IPS-20b (cell line): ENCODE measurements at regions not wholly inside any gene's neighbourhood (a gene's known extent, or its start where the extent isn't known, plus 50 kb on each side); places are given as distances from the start of the nearest gene placed in this dataset.
A peak's percentile ranks its signal among the peaks of the same experiment; 100 is the strongest.
"Not testable (repeated sequence)": the region's sequence is repeated elsewhere in the genome, so short reads cannot be mapped to it uniquely, and the experiment has no call there.

Experiments used
- H3K27ac ChIP-seq: one replicate; pipeline ENCODE4 v1.5.1; 2013; ENCODE audit warnings: low read length
- H3K27me3 ChIP-seq: 2 replicates; pipeline ENCODE4 v1.6.1; 2013; ENCODE audit warnings: mild to moderate bottlenecking, low read length, inconsistent platforms; ENCODE audit not compliant: insufficient read depth
- H3K36me3 ChIP-seq: 2 replicates; pipeline ENCODE4 v1.6.1; 2013; ENCODE audit warnings: low read depth, mild to moderate bottlenecking, inconsistent platforms, low read length, moderate library complexity; ENCODE audit not compliant: insufficient read depth
- H3K4me1 ChIP-seq: 2 replicates; pipeline ENCODE4 v1.6.1; 2013; ENCODE audit warnings: mild to moderate bottlenecking, control low read depth, inconsistent platforms, low read length, moderate library complexity; ENCODE audit not compliant: insufficient read depth
- H3K4me3 ChIP-seq: 2 replicates; pipeline ENCODE4 v1.5.1; 2013; ENCODE audit warnings: mild to moderate bottlenecking, low read length, inconsistent platforms
- H3K9ac ChIP-seq: 2 replicates; pipeline ENCODE4 v1.6.1; 2013; ENCODE audit warnings: low read depth, mild to moderate bottlenecking, inconsistent platforms, low read length, moderate library complexity
- H3K9me3 ChIP-seq: 2 replicates; pipeline ENCODE4 v1.6.1; 2013; ENCODE audit warnings: mild to moderate bottlenecking, low read depth, low read length, inconsistent platforms; ENCODE audit not compliant: insufficient read depth

- H3K9me3 ChIP-seq, result no peaks in the 10 kb centered on the region
- H3K4me1 ChIP-seq, result peaks cover 19% of the 10 kb centered on the region
- H3K27me3 ChIP-seq, result no peaks in the 10 kb centered on the region
- no peaks in the 10 kb centered on the region for H3K36me3 ChIP-seq
- no peak overlapping the region for H3K27ac ChIP-seq
- no peak overlapping the region for H3K4me3 ChIP-seq
- H3K9ac ChIP-seq, result no peak overlapping the region
Observed at GRCh38 chr4:103305355-103305754, 107.2 kb upstream of the CENPE start.

- Histone ChIP-seq H3K9ac (no peak overlapping the region), H3K27ac (no peak overlapping the region), H3K4me1 (peaks cover 19% of the 10 kb centered on the region), H3K27me3 (no peaks in the 10 kb centered on the region), H3K36me3 (no peaks in the 10 kb centered on the region), H3K4me3 (no peak overlapping the region), H3K9me3 (no peaks in the 10 kb centered on the region)
Observed at GRCh38 chr4:103303011-103303410, 104.9 kb upstream of the CENPE start.

- H3K4me3 ChIP-seq, result no peak overlapping the region
- no peaks in the 10 kb centered on the region for H3K9me3 ChIP-seq
- H3K36me3 ChIP-seq, result no peaks in the 10 kb centered on the region
- no peaks in the 10 kb centered on the region for H3K27me3 ChIP-seq
- H3K9ac ChIP-seq, result no peak overlapping the region
- H3K27ac ChIP-seq, result no peak overlapping the region
- no peaks in the 10 kb centered on the region for H3K4me1 ChIP-seq
Observed at GRCh38 chr4:103292959-103293358, 94.8 kb upstream of the CENPE start.

- Histone ChIP-seq H3K4me3 (no peak overlapping the region), H3K36me3 (no peaks in the 10 kb centered on the region), H3K27me3 (no peaks in the 10 kb centered on the region), H3K4me1 (no peaks in the 10 kb centered on the region), H3K9ac (no peak overlapping the region), H3K27ac (no peak overlapping the region), H3K9me3 (no peaks in the 10 kb centered on the region)
Observed at GRCh38 chr4:103292373-103292772, 94.2 kb upstream of the CENPE start.

GRCh38 chr4:103289186-103289585 lies 91.0 kb upstream of the CENPE start:
- H3K9ac ChIP-seq, result no peak overlapping the region
- H3K36me3 ChIP-seq, result no peaks in the 10 kb centered on the region
- H3K4me3 ChIP-seq, result no peak overlapping the region
- H3K27me3 ChIP-seq, result no peaks in the 10 kb centered on the region
- H3K9me3 ChIP-seq, result peaks cover 18% of the 10 kb centered on the region
- no peak overlapping the region for H3K27ac ChIP-seq
- no peaks in the 10 kb centered on the region for H3K4me1 ChIP-seq

GRCh38 chr4:103272174-103272573 lies 74.0 kb upstream of the CENPE start:
- H3K9me3 ChIP-seq, result peaks cover 6% of the 10 kb centered on the region; the same call in 1 of the 2 replicates
- H3K27me3 ChIP-seq, result no peaks in the 10 kb centered on the region
- H3K4me1 ChIP-seq, result no peaks in the 10 kb centered on the region
- no peak overlapping the region for H3K4me3 ChIP-seq
- H3K27ac ChIP-seq, result no peak overlapping the region
- H3K36me3 ChIP-seq, result no peaks in the 10 kb centered on the region
- H3K9ac ChIP-seq, result no peak overlapping the region

GRCh38 chr4:103268746-103269145 lies 70.6 kb upstream of the CENPE start:
- Histone ChIP-seq H3K4me3 (no peak overlapping the region), H3K27ac (no peak overlapping the region), H3K36me3 (no peaks in the 10 kb centered on the region), H3K9me3 (0 out of 2 replicates have a peak, but pooled peaks cover 3% of the 10 kb centered on the region), H3K4me1 (no peaks in the 10 kb centered on the region), H3K27me3 (no peaks in the 10 kb centered on the region), H3K9ac (no peak overlapping the region)

- Histone ChIP-seq H3K9ac (no peak overlapping the region), H3K27me3 (no peaks in the 10 kb centered on the region), H3K27ac (no peak overlapping the region), H3K36me3 (no peaks in the 10 kb centered on the region), H3K9me3 (no peaks in the 10 kb centered on the region), H3K4me3 (no peak overlapping the region), H3K4me1 (no peaks in the 10 kb centered on the region)
Observed at GRCh38 chr4:103264905-103265304, 66.8 kb upstream of the CENPE start.

- H3K36me3 ChIP-seq, H3K4me1 ChIP-seq, H3K27me3 ChIP-seq, H3K9me3 ChIP-seq, H3K27ac ChIP-seq, H3K9ac ChIP-seq: not testable (repeated sequence)
- H3K4me3 ChIP-seq, result peak overlapping the region; percentile 63; the same call in 1 of the 2 replicates
Observed at GRCh38 chr4:103256068-103256467, 57.9 kb upstream of the CENPE start.
